Neural crest cell (in vitro differentiated cells): ENCODE measurements at regions not wholly inside any gene's neighbourhood (a gene's known extent, or its start where the extent isn't known, plus 50 kb on each side); places are given as distances from the start of the nearest gene placed in this dataset.
"Not testable (repeated sequence)": the region's sequence is repeated elsewhere in the genome, so short reads cannot be mapped to it uniquely, and the experiment has no call there.

Experiments used
- DNase-seq: peaks from one replicate; pipeline ENCODE4 v3.0.0; 2021; ENCODE audit warnings: low read depth, mixed read lengths, low spot score
- H3K27ac Mint-ChIP-seq: one replicate; pipeline ENCODE4 v1.8.0; 2021; ENCODE audit warnings: mild to moderate bottlenecking, mixed read lengths; ENCODE audit not compliant: unreplicated experiment
- H3K27me3 Mint-ChIP-seq: 2 replicates; pipeline ENCODE4 v1.8.0; 2021; ENCODE audit warnings: low read depth, mild to moderate bottlenecking, mixed read lengths
- H3K36me3 Mint-ChIP-seq: 2 replicates; pipeline ENCODE4 v1.8.0; 2021; ENCODE audit warnings: low read depth, mild to moderate bottlenecking, mixed read lengths
- H3K4me1 Mint-ChIP-seq: 2 replicates; pipeline ENCODE4 v1.8.0; 2021; ENCODE audit warnings: mixed read lengths
- H3K4me3 Mint-ChIP-seq: one replicate; pipeline ENCODE4 v1.8.0; 2021; ENCODE audit warnings: mild to moderate bottlenecking, mixed read lengths
- H3K9me3 Mint-ChIP-seq: 2 replicates; pipeline ENCODE4 v1.8.0; 2021; ENCODE audit warnings: mixed read lengths
- TF ChIP-seq, protein P1 (sequence below): fragments of 200-600 bp; sonication (generic); conservative IDR thresholded peaks from 2 replicates; pipeline ENCODE4 v1.5.0; 2021; ENCODE audit warnings: antibody characterized with exemption, mild to moderate bottlenecking

GRCh38 chr3:10725846-10726245, 90.2 kb upstream of the SLC6A11 start:
- H3K4me3 Mint-ChIP-seq: no peak overlapping the region
- TF ChIP-seq, protein P1, sequence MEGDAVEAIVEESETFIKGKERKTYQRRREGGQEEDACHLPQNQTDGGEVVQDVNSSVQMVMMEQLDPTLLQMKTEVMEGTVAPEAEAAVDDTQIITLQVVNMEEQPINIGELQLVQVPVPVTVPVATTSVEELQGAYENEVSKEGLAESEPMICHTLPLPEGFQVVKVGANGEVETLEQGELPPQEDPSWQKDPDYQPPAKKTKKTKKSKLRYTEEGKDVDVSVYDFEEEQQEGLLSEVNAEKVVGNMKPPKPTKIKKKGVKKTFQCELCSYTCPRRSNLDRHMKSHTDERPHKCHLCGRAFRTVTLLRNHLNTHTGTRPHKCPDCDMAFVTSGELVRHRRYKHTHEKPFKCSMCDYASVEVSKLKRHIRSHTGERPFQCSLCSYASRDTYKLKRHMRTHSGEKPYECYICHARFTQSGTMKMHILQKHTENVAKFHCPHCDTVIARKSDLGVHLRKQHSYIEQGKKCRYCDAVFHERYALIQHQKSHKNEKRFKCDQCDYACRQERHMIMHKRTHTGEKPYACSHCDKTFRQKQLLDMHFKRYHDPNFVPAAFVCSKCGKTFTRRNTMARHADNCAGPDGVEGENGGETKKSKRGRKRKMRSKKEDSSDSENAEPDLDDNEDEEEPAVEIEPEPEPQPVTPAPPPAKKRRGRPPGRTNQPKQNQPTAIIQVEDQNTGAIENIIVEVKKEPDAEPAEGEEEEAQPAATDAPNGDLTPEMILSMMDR: no peak
- peaks cover 50% of the 10 kb centered on the region for H3K27me3 Mint-ChIP-seq
- H3K9me3 Mint-ChIP-seq: no peaks in the 10 kb centered on the region
- no peaks in the 10 kb centered on the region for H3K36me3 Mint-ChIP-seq
- no peaks in the 10 kb centered on the region for H3K4me1 Mint-ChIP-seq
- H3K27ac Mint-ChIP-seq: no peak overlapping the region
- DNase-seq: no peak

- H3K4me1 Mint-ChIP-seq: no peaks in the 10 kb centered on the region
- H3K9me3 Mint-ChIP-seq: peaks cover 3% of the 10 kb centered on the region
- TF ChIP-seq, protein P1: no peak
- no peak overlapping the region for H3K27ac Mint-ChIP-seq
- H3K4me3 Mint-ChIP-seq: no peak overlapping the region
- no peak for DNase-seq
- H3K27me3 Mint-ChIP-seq: peaks cover 48% of the 10 kb centered on the region
- H3K36me3 Mint-ChIP-seq: no peaks in the 10 kb centered on the region
These were observed 89.2 kb upstream of the SLC6A11 start for GRCh38 chr3:10726787-10727186.

DNA sequence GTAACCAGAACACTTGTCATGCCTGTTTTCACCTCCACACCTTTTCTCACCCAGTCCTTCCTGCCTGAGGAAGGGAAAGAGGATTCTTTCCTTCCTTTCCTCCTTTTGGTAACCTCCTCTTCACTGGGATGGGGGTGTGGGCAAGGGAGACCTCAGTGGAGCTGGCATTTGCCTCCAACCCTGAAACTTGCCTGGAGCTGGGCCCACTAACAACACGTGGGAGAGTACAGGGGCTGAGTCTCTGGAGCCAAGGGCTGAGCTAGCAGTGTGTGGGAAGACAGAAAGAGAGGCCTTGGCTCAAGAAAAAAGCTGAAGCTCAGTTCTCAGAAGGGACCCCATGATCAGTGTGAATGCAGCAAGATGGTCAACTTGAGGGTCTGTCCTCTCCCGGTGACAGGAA, 86.6 kb upstream of the SLC6A11 start:
- Mint-ChIP-seq H3K27me3 (peaks cover 45% of the 10 kb centered on the region), H3K4me1 (no peaks in the 10 kb centered on the region), H3K27ac (no peak overlapping the region), H3K36me3 (peaks cover 2% of the 10 kb centered on the region), H3K4me3 (no peak overlapping the region), H3K9me3 (peaks cover 19% of the 10 kb centered on the region)
- TF ChIP-seq, protein P1: no peak
- no peak for DNase-seq

GRCh38 chr3:10732292-10732691, 83.7 kb upstream of the SLC6A11 start:
- H3K27ac Mint-ChIP-seq: no peak overlapping the region
- H3K36me3 Mint-ChIP-seq: peaks cover 2% of the 10 kb centered on the region
- peaks cover 65% of the 10 kb centered on the region for H3K27me3 Mint-ChIP-seq
- no peak for DNase-seq
- peaks cover 19% of the 10 kb centered on the region for H3K9me3 Mint-ChIP-seq
- TF ChIP-seq, protein P1: no peak
- H3K4me3 Mint-ChIP-seq: no peak overlapping the region
- H3K4me1 Mint-ChIP-seq: no peaks in the 10 kb centered on the region

- TF ChIP-seq, protein P1: no peak
- peaks cover 19% of the 10 kb centered on the region for H3K9me3 Mint-ChIP-seq
- H3K4me1 Mint-ChIP-seq: no peaks in the 10 kb centered on the region
- DNase-seq: no peak
- peaks cover 68% of the 10 kb centered on the region for H3K27me3 Mint-ChIP-seq
- H3K4me3 Mint-ChIP-seq: no peak overlapping the region
- H3K27ac Mint-ChIP-seq: no peak overlapping the region
- peaks cover 2% of the 10 kb centered on the region for H3K36me3 Mint-ChIP-seq
These were observed 82.7 kb upstream of the SLC6A11 start for GRCh38 chr3:10733297-10733696.

DNA sequence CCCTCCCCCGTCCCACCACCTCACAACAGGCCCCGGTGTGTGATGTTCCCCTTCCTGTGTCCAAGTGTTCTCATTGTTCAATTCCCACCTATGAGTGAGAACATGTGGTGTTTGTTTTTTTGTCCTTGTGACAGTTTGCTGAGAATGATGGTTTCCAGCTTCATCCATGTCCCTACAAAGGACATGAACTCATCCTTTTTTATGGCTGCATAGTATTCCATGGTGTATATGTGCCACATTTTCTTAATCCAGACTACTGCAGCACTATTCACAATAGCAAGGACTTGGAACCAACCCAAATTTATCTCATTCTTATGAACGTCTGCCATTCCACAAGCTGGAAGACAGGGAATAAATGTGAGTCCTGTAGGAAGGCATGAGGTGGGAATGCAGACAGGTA, 79.6 kb upstream of the SLC6A11 start:
- H3K4me3 Mint-ChIP-seq, DNase-seq, H3K27ac Mint-ChIP-seq, H3K4me1 Mint-ChIP-seq, H3K36me3 Mint-ChIP-seq: not testable (repeated sequence)
- Mint-ChIP-seq H3K27me3 (peaks cover 75% of the 10 kb centered on the region), H3K9me3 (peaks cover 17% of the 10 kb centered on the region)
